Stimulated activated memory B cell treated with anti-CD40 and anti-IgM and Interleukin-4, amounts not matched to agents 10 μg/mL and 1 μg/mL and 100 μg/mL, for 72 hours (primary cell): ENCODE measurements at regions not wholly inside any gene's neighbourhood (a gene's known extent, or its start where the extent isn't known, plus 50 kb on each side); places are given as distances from the start of the nearest gene placed in this dataset.

Source experiments
- ATAC-seq: fragments of 150-1000 bp; cut with Tn5 transposase; 2 replicates; pipeline ENCODE4 v1.10.0; 2021
- H3K27ac Mint-ChIP-seq: one replicate; pipeline ENCODE4 v1.8.0; 2022; ENCODE audit warnings: mild to moderate bottlenecking, mixed read lengths
- H3K27me3 Mint-ChIP-seq: one replicate; pipeline ENCODE4 v1.8.0; 2022; ENCODE audit warnings: mixed read lengths
- H3K36me3 Mint-ChIP-seq: one replicate; pipeline ENCODE4 v1.8.0; 2022; ENCODE audit warnings: mixed read lengths
- H3K4me1 Mint-ChIP-seq: one replicate; pipeline ENCODE4 v1.8.0; 2022; ENCODE audit warnings: mixed read lengths
- H3K4me3 Mint-ChIP-seq: one replicate; pipeline ENCODE4 v1.8.0; 2022; ENCODE audit warnings: mild to moderate bottlenecking, moderate library complexity, mixed read lengths
- H3K9me3 Mint-ChIP-seq: one replicate; pipeline ENCODE4 v1.8.0; 2022; ENCODE audit warnings: mixed read lengths

DNA sequence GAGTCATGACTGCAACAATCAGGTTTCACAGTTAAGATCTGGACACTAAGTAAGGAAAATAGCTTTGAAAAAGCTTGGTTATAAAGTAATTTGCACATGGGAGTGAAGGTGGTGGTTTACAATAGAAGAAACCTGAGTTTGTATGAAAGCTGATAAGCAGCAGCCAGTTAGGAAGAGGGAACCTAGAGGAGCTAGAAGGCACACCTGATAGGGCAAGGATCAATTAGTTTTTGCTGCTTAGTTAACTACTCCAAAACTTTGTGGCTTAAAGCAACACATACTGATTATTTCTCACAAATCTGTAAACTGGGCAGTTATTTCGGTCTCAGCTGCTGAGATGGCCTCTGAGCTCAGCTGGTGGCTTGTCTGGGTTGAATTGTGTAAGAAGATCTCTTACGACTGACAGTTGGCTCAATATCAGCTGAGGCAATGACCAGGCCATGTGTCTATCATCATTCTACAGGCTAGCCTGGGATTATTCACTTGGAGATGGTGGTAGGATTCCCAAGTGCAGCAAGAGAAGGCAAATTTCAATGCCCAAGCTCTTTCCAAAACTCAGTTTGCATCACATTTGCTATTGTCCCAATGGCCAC, 255.0 kb upstream of the PITX2 start:
- Mint-ChIP-seq H3K9me3 (no peaks in the 10 kb centered on the region), H3K27me3 (no peaks in the 10 kb centered on the region), H3K36me3 (no peaks in the 10 kb centered on the region), H3K4me1 (no peaks in the 10 kb centered on the region), H3K27ac (no peak overlapping the region), H3K4me3 (no peak overlapping the region)
- ATAC-seq = no peak

DNA sequence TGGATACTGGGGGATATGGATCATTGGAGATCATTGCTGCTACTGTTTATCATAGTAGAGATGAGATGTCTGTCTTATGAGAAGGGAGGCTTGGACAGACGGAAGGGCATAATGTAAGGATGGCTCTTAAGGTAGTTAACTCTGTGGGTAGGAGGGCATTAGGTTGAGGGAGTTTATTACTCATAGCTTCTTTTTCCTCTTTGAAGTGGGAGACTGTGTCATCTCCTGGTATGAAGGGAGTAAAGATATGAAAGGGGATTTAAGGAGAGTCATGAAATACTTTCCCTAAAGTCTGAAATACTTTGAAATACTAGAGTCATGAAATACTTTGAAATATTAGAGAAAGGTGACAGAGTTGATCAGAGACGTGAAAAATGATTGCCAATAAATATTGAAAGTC, 255.5 kb upstream of the PITX2 start:
- H3K27ac Mint-ChIP-seq = no peak overlapping the region
- H3K27me3 Mint-ChIP-seq = no peaks in the 10 kb centered on the region
- no peaks in the 10 kb centered on the region for H3K4me1 Mint-ChIP-seq
- H3K9me3 Mint-ChIP-seq = no peaks in the 10 kb centered on the region
- no peak for ATAC-seq
- H3K4me3 Mint-ChIP-seq = no peak overlapping the region
- no peaks in the 10 kb centered on the region for H3K36me3 Mint-ChIP-seq

DNA sequence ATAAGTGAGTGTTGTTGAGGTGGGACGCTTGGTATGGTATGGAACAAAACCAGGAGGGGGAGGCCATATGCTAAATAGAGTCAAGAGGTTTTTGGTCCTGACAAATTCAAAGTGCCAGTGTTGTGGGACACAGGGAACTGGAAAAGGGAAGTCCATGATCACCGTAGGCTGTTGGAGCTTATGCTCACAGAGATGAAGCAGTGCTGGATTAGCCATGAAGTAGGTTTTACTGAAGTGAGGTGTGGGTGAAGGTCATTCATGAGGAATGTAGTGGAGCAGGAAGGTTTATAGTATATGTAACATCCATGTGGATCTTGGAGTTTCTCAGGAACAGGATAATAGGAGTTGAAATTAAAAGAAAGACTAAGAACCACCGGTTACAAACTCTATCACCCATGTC, 256.1 kb upstream of the PITX2 start:
- Mint-ChIP-seq H3K27me3 (no peaks in the 10 kb centered on the region), H3K9me3 (no peaks in the 10 kb centered on the region), H3K36me3 (no peaks in the 10 kb centered on the region), H3K4me3 (no peak overlapping the region), H3K4me1 (no peaks in the 10 kb centered on the region), H3K27ac (no peak overlapping the region)
- ATAC-seq = no peak

DNA sequence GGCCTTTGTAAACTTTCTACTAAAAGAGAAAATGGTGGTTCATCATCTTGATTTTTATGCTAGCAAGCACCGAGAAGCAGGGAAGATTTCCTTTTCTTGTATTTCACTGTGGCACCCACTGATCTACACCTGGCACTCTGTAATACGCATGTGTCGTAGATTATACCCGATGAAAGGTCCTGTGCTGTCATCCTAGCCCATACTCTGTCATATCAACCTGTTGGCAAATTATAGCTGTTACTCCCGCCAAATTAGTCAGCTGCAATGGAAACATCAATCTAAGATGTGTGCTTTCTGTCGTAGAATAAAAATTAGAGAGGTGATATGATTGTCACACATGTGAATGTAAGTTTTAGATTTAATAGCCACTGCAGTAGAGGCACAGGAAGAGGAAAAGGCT, 263.4 kb upstream of the PITX2 start:
- ATAC-seq = no peak
- no peak overlapping the region for H3K4me3 Mint-ChIP-seq
- no peak overlapping the region for H3K27ac Mint-ChIP-seq
- peaks cover 4% of the 10 kb centered on the region for H3K9me3 Mint-ChIP-seq
- H3K4me1 Mint-ChIP-seq = no peaks in the 10 kb centered on the region
- H3K36me3 Mint-ChIP-seq = no peaks in the 10 kb centered on the region
- H3K27me3 Mint-ChIP-seq = no peaks in the 10 kb centered on the region

DNA sequence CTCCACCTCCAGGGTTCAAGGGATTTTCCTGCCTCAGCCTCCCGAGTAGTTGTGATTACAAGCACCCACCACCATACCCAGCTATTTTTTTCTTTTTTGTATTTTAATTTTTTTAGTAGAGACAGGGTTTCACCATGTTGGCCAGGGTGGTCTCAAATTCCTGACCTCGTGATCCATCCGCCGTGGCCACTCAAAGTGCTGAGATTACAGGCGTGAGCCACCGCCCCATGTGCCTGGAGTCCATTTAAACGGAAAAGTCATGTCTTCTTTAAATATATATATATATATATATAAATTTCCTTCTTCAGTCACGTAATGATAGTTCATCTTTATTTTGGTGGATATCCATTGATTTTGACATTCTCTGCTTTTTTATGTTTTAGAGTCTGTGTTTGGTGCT, 264.0 kb upstream of the PITX2 start:
- H3K9me3 Mint-ChIP-seq = peaks cover 4% of the 10 kb centered on the region
- no peaks in the 10 kb centered on the region for H3K4me1 Mint-ChIP-seq

DNA sequence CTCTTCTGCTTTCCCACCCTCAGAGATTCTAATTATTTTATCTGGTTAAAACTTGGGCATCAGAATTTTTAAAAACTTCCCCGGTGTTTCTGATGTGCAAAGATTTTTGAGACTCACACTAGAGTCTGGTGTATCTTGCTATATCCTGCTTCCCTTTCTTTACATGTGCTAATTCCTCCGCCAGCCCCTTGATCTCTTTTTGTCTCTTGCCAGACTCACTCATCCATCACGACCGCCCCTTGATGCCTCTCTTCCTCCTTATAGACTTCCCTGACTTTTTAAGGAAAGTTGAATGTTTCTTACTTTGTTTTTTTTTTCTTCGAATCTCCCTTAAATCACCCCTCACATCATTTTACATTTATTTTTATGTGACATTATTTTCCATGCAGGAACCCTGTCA, 274.9 kb upstream of the PITX2 start:
- Mint-ChIP-seq H3K27me3 (no peaks in the 10 kb centered on the region), H3K9me3 (no peaks in the 10 kb centered on the region), H3K4me1 (no peaks in the 10 kb centered on the region), H3K36me3 (no peaks in the 10 kb centered on the region), H3K4me3 (no peak overlapping the region), H3K27ac (no peak overlapping the region)
- ATAC-seq = no peak

More for the DNA sequence above, 264.0 kb upstream of the PITX2 start:
- no peak overlapping the region for H3K27ac Mint-ChIP-seq
- no peaks in the 10 kb centered on the region for H3K27me3 Mint-ChIP-seq
- no peak for ATAC-seq
- no peak overlapping the region for H3K4me3 Mint-ChIP-seq
- H3K36me3 Mint-ChIP-seq = no peaks in the 10 kb centered on the region

DNA sequence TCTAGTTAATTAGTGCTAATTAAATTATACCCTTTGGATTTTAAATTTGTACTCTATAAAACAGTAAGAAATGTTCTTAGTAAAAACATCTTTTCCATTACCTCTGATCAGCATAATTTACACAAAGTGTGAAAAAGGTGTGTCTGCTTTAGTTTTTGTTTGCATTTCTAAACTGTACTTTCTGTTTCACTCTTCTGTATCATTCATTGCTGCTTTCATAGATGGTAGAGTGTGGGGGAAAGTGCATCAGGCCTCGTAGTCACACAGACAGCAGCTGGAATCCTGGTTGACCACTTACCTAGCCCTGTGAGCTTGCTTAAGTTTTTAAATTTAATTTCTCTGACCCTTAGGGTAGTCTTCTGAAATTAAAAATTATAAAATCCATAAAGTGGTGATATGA, 275.4 kb upstream of the PITX2 start:
- no peaks in the 10 kb centered on the region for H3K9me3 Mint-ChIP-seq
- H3K27me3 Mint-ChIP-seq = no peaks in the 10 kb centered on the region
- no peak for ATAC-seq
- H3K27ac Mint-ChIP-seq = no peak overlapping the region
- no peaks in the 10 kb centered on the region for H3K36me3 Mint-ChIP-seq
- H3K4me3 Mint-ChIP-seq = no peak overlapping the region
- no peaks in the 10 kb centered on the region for H3K4me1 Mint-ChIP-seq

DNA sequence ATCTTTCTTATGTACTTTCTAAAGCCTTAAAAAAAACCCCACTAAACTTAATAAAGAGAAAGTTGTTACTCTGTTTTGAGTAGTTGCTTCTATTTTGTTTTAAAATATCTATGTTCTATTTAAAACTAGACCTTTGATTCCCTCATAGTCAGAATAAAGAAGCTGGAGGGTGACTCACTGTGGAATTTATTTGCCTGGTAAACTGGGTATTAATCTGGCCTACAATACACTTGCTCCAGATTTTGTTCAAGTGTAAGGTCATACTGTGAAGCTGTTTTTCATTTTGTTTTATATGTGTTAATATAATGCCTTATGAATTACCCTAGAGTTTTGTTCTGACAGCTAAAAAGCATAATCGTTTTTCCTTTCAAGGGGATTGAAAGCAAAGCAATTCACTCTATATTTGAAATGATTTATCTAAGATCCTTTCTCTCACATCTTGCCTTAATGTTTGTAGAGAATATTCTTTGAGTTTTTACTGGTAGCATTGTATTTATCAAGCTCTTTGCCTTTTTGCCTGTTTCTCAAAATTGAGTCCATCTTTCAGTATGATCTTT, 277.4 kb upstream of the PITX2 start:
- Mint-ChIP-seq H3K27ac (no peak overlapping the region), H3K4me1 (no peaks in the 10 kb centered on the region), H3K4me3 (no peak overlapping the region), H3K9me3 (no peaks in the 10 kb centered on the region), H3K27me3 (no peaks in the 10 kb centered on the region), H3K36me3 (no peaks in the 10 kb centered on the region)
- no peak for ATAC-seq

DNA sequence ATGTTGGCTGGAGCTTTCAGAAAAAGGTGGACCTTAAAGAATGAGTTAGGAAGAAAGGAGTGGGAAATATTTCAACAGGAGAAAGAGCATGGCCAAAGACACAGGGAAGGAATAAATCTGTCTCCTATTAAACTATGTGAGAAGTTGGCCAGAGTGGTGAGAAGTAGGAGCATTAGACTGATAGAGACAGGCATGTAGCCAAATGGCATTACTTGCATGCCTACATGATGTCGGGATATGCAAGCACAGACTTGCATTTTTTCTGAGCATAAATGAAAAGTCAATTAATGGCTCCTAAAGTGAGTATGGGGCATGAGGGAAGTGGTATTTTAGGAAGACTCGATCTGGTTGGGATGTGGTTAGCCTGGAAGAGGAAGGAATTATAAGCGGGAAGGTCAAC, 279.6 kb upstream of the PITX2 start:
- H3K27me3 Mint-ChIP-seq = no peaks in the 10 kb centered on the region
- H3K36me3 Mint-ChIP-seq = no peaks in the 10 kb centered on the region
- no peak overlapping the region for H3K4me3 Mint-ChIP-seq
- no peaks in the 10 kb centered on the region for H3K4me1 Mint-ChIP-seq
- H3K27ac Mint-ChIP-seq = no peak overlapping the region
- no peak for ATAC-seq
- H3K9me3 Mint-ChIP-seq = peaks cover 3% of the 10 kb centered on the region

DNA sequence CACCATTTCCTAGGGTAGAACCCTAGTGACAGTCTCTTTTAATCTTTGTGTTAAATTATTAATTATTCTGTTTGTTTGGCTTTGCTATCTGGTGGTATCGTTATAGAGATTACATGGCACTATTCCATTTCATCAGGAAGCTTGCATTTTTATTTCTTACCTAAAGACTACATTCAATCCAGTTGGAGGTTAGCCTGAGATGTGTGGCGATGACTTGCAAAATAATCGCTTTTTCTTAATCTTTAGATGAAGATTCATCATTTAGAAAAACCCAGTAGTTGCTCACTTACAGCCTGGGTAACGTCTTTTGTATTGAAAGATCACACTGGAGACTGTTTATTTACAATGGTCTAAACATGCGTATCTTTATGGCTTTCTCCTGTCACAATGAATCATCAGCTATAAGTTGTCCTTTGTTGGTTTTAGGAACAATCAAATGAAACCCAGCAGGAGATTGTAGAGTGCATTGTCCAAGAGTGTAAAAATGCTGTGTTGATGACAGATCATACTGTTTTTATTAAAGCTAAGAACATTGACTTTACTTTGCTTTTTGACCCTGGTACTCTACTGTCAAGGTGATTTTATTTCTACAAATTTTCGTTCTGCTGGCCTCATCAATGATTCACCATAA, 281.7 kb upstream of the PITX2 start:
- H3K27me3 Mint-ChIP-seq = no peaks in the 10 kb centered on the region
- peaks cover 3% of the 10 kb centered on the region for H3K9me3 Mint-ChIP-seq
- H3K4me3 Mint-ChIP-seq = no peak overlapping the region
- H3K27ac Mint-ChIP-seq = no peak overlapping the region
- no peaks in the 10 kb centered on the region for H3K36me3 Mint-ChIP-seq
- no peaks in the 10 kb centered on the region for H3K4me1 Mint-ChIP-seq
- ATAC-seq = no peak

DNA sequence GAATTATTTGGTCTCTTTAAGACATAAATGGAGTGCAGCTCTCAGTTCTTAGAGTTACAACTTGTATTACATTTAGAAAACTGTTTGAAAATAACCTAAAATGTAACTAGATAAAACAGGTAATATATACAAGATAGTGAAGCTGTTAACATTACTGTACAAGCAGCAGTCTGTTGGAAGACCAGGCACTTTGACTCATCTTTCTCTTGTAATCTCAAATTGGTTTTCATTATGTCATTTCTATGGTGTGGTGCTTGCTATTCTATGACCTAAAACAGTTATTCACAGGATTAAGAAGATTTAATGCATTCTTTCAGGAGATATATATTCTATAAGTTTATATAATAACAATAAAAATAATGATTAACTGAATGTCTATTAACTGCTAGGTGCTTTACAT, 282.5 kb upstream of the PITX2 start:
- H3K4me3 Mint-ChIP-seq = no peak overlapping the region
- no peaks in the 10 kb centered on the region for H3K27me3 Mint-ChIP-seq
- no peak for ATAC-seq
- no peaks in the 10 kb centered on the region for H3K4me1 Mint-ChIP-seq
- H3K27ac Mint-ChIP-seq = no peak overlapping the region
- H3K9me3 Mint-ChIP-seq = peaks cover 3% of the 10 kb centered on the region
- H3K36me3 Mint-ChIP-seq = no peaks in the 10 kb centered on the region

DNA sequence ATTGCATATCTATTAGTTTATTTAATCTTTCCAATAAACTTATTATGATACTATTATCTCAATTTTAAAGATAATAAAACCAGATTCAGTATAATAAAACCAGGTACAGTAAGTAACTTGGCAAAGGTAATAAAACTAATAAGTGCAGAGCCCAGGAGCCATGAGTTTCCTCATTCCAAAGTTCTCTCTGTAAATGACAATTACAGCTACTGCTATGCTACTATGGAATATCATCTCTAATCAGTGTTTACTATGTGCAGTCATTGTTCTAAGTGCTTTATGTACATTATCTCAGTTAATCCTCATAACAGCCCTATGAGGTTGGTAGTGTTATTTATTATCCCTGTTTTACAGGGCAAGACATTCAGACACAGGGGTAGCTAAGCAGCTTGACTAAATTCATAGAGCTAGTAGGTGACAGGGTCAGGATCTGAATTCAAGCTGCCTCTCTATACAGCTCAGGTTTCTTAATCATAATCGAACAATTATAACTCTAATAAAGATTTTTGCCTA, 285.0 kb upstream of the PITX2 start:
- H3K4me1 Mint-ChIP-seq = no peaks in the 10 kb centered on the region
- no peak overlapping the region for H3K27ac Mint-ChIP-seq
- peaks cover 3% of the 10 kb centered on the region for H3K9me3 Mint-ChIP-seq
- no peak overlapping the region for H3K4me3 Mint-ChIP-seq
- no peaks in the 10 kb centered on the region for H3K36me3 Mint-ChIP-seq
- no peak for ATAC-seq
- H3K27me3 Mint-ChIP-seq = no peaks in the 10 kb centered on the region

DNA sequence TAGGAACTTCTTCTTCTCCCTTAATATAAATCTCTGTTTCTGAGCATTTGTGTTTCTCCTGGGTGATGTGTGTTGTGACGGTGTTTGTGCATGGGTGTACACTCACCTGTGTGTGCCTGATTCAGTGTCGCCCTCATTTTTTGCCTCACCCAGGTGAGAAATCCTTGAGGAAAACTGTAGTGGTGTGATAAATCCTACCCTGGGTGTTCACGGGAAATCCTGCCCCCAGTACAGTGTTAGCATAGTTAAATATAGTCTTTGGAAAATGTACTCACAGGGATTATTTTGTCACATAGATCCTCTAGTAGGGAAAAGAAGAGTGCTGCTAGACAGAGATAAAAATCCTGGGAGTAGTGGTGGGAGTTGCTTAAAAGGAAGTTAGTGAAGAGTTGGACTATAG, 291.9 kb upstream of the PITX2 start:
- Mint-ChIP-seq H3K9me3 (no peaks in the 10 kb centered on the region), H3K27ac (no peak overlapping the region), H3K27me3 (no peaks in the 10 kb centered on the region), H3K4me1 (no peaks in the 10 kb centered on the region), H3K4me3 (no peak overlapping the region), H3K36me3 (no peaks in the 10 kb centered on the region)
- no peak for ATAC-seq

DNA sequence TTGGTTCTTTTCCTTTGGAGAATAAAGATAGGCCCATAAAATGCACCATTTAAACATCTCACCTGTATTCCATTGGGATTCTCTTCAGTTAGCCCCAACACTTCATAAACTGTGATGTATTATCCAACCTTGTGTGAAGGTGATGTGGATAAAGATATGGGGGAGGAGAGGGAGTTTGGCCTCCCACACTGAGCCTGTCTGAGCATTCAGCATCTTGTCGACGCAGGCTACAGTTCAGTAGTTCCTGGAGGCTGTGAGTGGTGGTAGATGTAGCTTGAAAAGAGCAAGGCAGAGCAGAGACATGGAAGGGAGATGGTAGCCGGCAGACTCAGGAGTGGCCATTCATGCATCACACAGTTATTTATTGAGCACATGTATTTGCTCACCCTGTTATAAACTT, 292.4 kb upstream of the PITX2 start:
- Mint-ChIP-seq H3K27me3 (no peaks in the 10 kb centered on the region), H3K27ac (no peak overlapping the region), H3K4me3 (no peak overlapping the region), H3K36me3 (no peaks in the 10 kb centered on the region), H3K9me3 (no peaks in the 10 kb centered on the region), H3K4me1 (no peaks in the 10 kb centered on the region)
- no peak for ATAC-seq

DNA sequence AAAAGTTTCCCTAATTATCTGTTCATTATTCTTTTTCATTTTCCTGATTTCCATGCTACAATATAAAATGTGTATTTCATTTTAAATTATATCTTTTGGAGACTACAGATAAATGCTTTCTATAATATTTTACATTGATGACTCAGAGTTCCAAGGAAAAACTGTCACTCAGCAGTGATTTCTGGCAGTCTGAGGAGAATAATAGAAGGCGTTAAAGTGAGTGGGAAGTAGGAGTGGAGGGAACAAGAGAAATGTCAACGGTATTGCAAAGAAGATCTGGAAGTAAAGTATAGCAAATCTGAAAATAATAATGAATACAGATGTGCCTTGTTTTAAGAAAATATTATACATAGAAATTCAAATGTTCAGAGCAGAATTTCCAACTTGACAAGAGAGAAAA, 293.6 kb upstream of the PITX2 start:
- Mint-ChIP-seq H3K4me3 (no peak overlapping the region), H3K27ac (no peak overlapping the region), H3K4me1 (no peaks in the 10 kb centered on the region), H3K36me3 (no peaks in the 10 kb centered on the region), H3K9me3 (no peaks in the 10 kb centered on the region), H3K27me3 (no peaks in the 10 kb centered on the region)
- no peak for ATAC-seq

DNA sequence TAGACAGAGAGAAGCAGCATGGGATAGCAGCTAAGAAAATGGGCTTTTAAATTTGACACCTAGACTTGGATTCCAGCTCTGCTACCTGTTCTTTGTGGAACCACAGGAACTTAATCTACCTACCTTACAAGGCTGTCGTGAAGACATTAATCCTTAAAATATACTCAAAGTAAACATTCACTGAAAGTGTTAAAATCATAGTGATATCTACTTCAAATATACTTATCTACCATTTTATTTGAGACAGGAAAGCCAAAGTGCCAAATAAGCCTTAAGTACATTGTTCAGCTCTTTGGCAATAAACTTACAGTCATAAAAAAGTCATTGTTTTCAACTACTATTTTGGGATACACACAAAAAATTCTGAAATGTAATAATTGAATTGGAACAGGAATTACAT, 295.0 kb upstream of the PITX2 start:
- no peaks in the 10 kb centered on the region for H3K36me3 Mint-ChIP-seq
- no peak overlapping the region for H3K27ac Mint-ChIP-seq
- H3K27me3 Mint-ChIP-seq = no peaks in the 10 kb centered on the region
- no peak overlapping the region for H3K4me3 Mint-ChIP-seq
- ATAC-seq = no peak
- no peaks in the 10 kb centered on the region for H3K4me1 Mint-ChIP-seq
- H3K9me3 Mint-ChIP-seq = no peaks in the 10 kb centered on the region
